ENCODE measurements at regions not wholly inside any gene's neighbourhood (a gene's known extent, or its start where the extent isn't known, plus 50 kb on each side); places are given as distances from the start of the nearest gene placed in this dataset.
"Not testable (repeated sequence)": the region's sequence is repeated elsewhere in the genome, so short reads cannot be mapped to it uniquely, and the experiment has no call there.

DNA sequence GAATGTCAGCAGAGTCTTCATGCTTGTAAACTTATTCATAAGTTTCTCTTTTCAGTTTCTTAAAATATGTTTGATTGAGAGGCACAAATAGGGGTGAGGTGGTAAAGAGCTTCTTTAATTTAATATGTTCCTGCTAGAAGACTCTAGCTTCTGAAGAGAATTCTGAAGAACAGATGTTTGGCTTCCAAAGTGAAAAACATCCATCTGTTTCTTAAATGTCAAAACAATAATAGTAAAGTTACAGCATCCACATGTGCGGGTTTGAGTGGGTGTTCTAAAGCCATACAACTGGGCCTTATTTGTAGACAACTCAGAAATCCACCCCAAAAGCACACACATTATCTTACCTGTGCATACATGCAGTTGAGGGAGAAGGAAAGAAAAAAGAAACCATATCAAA, 144.0 kb upstream of the ADGRL4 start:
- no peak for DNase-seq (ENCODE audit: low spot score)

GRCh38 chr1:79138227-79138626, 131.7 kb upstream of the ADGRL4 start:
- H3K4me3 ChIP-seq; H3K27me3 ChIP-seq (replicated peaks; ENCODE audit: insufficient read depth); H3K9me3 ChIP-seq; intact Hi-C loops (cut with DNase I); H3K36me3 ChIP-seq; H3K4me1 ChIP-seq (replicated peaks); DNase-seq (ENCODE audit: low spot score); H3K27ac ChIP-seq: not testable (repeated sequence)
- 85% methylated on average over 4 of the region's 4 CpGs for WGBS

More for the DNA sequence above, 144.0 kb upstream of the ADGRL4 start:
- Histone ChIP-seq H3K9me3 (no peaks in the 10 kb centered on the region), H3K4me3 (no peak overlapping the region), H3K27me3 (replicated peaks; ENCODE audit: insufficient read depth) (no peaks in the 10 kb centered on the region), H3K27ac (no peak overlapping the region), H3K36me3 (no peaks in the 10 kb centered on the region), H3K4me1 (replicated peaks) (no peaks in the 10 kb centered on the region)
- intact Hi-C loops (cut with DNase I), result no loop called here
- TF ChIP-seq POLR2A (IDR thresholded peaks at IDR 0.05) (no peak), POLR2AphosphoS5 (IDR thresholded peaks at IDR 0.05) (no peak)
- TF ChIP-seq, protein P1, sequence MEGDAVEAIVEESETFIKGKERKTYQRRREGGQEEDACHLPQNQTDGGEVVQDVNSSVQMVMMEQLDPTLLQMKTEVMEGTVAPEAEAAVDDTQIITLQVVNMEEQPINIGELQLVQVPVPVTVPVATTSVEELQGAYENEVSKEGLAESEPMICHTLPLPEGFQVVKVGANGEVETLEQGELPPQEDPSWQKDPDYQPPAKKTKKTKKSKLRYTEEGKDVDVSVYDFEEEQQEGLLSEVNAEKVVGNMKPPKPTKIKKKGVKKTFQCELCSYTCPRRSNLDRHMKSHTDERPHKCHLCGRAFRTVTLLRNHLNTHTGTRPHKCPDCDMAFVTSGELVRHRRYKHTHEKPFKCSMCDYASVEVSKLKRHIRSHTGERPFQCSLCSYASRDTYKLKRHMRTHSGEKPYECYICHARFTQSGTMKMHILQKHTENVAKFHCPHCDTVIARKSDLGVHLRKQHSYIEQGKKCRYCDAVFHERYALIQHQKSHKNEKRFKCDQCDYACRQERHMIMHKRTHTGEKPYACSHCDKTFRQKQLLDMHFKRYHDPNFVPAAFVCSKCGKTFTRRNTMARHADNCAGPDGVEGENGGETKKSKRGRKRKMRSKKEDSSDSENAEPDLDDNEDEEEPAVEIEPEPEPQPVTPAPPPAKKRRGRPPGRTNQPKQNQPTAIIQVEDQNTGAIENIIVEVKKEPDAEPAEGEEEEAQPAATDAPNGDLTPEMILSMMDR (IDR thresholded peaks at IDR 0.05), result no peak
- WGBS, result 55% methylated on average over 1 of the region's 1 CpG

DNA sequence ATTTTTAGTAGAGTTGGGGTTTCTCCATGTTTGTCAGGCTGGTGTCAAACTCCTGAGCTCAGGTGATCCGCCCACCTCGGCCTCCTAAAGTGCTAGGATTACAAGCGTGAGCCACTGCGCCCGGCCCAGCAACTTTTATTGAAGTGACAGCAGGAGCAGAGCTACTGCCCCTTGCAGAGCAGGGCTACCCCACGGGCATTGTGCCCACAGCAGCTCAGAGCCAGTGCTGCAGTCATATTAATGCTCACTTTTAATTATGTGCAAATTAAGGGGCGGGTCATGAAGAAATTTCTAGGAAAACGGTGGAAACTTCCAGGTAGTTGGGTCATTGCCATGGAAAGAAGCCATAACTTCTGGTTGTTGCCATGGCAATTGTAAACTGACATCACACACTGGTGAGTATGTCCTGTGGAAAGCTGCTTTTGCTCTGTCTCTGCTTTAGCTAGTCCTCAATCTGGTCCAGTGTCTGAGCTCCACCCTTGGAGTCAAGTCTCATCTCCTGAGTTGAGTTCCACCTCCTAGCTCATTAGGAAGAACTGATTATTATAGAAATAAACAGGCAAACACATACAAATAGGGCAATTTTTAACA, 127.3 kb upstream of the ADGRL4 start:
- Histone ChIP-seq H3K4me1 (replicated peaks) (no peaks in the 10 kb centered on the region), H3K4me3 (no peak overlapping the region), H3K27ac (no peak overlapping the region), H3K9me3 (no peaks in the 10 kb centered on the region), H3K27me3 (replicated peaks; ENCODE audit: insufficient read depth) (no peaks in the 10 kb centered on the region), H3K36me3 (no peaks in the 10 kb centered on the region)
- TF ChIP-seq POLR2A (IDR thresholded peaks at IDR 0.05), result no peak
- TF ChIP-seq, protein P1 (IDR thresholded peaks at IDR 0.05), result no peak
- no peak for TF ChIP-seq POLR2AphosphoS5 (IDR thresholded peaks at IDR 0.05)
- DNase-seq (ENCODE audit: low spot score), result no peak
- WGBS, result 49% methylated on average over 8 of the region's 8 CpGs
- intact Hi-C loops (cut with DNase I), result no loop called here

DNA sequence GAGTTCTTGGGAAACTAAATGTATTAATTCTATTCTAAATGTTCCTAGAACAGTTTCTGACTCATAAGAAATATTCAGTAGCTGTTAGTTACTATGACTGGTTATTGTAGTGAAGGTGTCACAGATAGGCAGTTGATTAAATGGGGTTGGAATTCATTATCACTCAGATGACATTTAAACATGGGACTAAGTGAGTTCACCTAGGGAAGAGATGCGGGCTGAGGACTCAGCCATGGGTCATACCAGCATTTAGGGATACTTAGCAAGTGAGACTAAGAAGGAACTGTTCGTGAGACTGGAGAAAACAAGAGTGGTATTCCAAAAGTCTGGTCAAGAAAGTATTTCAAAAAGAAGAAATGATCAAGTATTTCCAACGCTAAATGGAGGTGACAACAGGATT, 125.1 kb upstream of the ADGRL4 start:
- Histone ChIP-seq H3K36me3 (no peaks in the 10 kb centered on the region), H3K27me3 (replicated peaks; ENCODE audit: insufficient read depth) (no peaks in the 10 kb centered on the region), H3K4me1 (replicated peaks) (no peaks in the 10 kb centered on the region), H3K27ac (no peak overlapping the region), H3K9me3 (no peaks in the 10 kb centered on the region), H3K4me3 (no peak overlapping the region)
- intact Hi-C loops (cut with DNase I), result no loop called here
- no peak for TF ChIP-seq POLR2A (IDR thresholded peaks at IDR 0.05)
- no peak for DNase-seq (ENCODE audit: low spot score)
- 54% methylated on average over 3 of the region's 3 CpGs for WGBS

GRCh38 chr1:79129914-79130313, 123.4 kb upstream of the ADGRL4 start:
- intact Hi-C loops (cut with DNase I), result no loop called here
- DNase-seq (ENCODE audit: low spot score), result no peak
- TF ChIP-seq, protein P1 (IDR thresholded peaks at IDR 0.05), result no peak
- TF ChIP-seq POLR2A (IDR thresholded peaks at IDR 0.05) (no peak), POLR2AphosphoS5 (IDR thresholded peaks at IDR 0.05) (no peak)
- Histone ChIP-seq H3K27me3 (replicated peaks; ENCODE audit: insufficient read depth) (no peaks in the 10 kb centered on the region), H3K4me1 (replicated peaks) (no peaks in the 10 kb centered on the region), H3K27ac (no peak overlapping the region), H3K4me3 (no peak overlapping the region), H3K36me3 (no peaks in the 10 kb centered on the region), H3K9me3 (no peaks in the 10 kb centered on the region)
- 57% methylated on average over 3 of the region's 3 CpGs for WGBS

DNA sequence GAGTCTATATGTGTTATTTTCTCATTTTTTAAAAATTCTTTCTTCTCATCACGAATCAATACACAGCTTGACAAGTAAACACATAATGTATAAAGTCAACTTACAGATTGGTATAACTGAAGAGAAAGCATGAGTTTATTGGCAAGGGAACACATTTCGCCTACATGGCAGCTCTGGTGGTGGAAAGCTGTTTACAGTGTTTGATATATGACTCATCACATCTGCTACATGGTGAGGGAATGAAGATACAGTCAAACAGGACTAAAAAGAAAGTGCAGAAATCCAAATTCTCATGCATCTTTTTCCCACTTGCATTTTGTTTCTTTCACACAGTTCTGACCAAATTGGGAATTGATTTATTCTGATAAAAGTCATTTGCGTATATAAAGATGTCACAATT, 122.2 kb upstream of the ADGRL4 start:
- Histone ChIP-seq H3K36me3 (no peaks in the 10 kb centered on the region), H3K27ac (no peak overlapping the region), H3K4me1 (replicated peaks) (no peaks in the 10 kb centered on the region), H3K9me3 (no peaks in the 10 kb centered on the region), H3K27me3 (replicated peaks; ENCODE audit: insufficient read depth) (no peaks in the 10 kb centered on the region), H3K4me3 (no peak overlapping the region)
- WGBS, result 52% methylated on average over 3 of the region's 3 CpGs
- intact Hi-C loops (cut with DNase I), result no loop called here
- DNase-seq (ENCODE audit: low spot score), result no peak
- TF ChIP-seq POLR2A (IDR thresholded peaks at IDR 0.05) (no peak), POLR2AphosphoS5 (IDR thresholded peaks at IDR 0.05) (no peak)
- TF ChIP-seq, protein P1 (IDR thresholded peaks at IDR 0.05), result no peak

Data from prostate gland (tissue), 2 donors.